ENCODE measurements at regions not wholly inside any gene's neighbourhood (a gene's known extent, or its start where the extent isn't known, plus 50 kb on each side); places are given as distances from the start of the nearest gene placed in this dataset.
A peak's percentile ranks its signal among the peaks of the same experiment; 100 is the strongest.
"Not testable (repeated sequence)": the region's sequence is repeated elsewhere in the genome, so short reads cannot be mapped to it uniquely, and the experiment has no call there.

GRCh38 chr5:34189246-34189645 lies 146.2 kb upstream of the C1QTNF3 start:
- not testable (repeated sequence) for DNase-seq

GRCh38 chr5:34189752-34190411 lies 146.9 kb upstream of the C1QTNF3 start:
- DNase-seq: not testable (repeated sequence)

- not testable (repeated sequence) for DNase-seq
These were observed 147.5 kb upstream of the C1QTNF3 start for GRCh38 chr5:34190466-34190865.

GRCh38 chr5:34191279-34191744 lies 148.3 kb upstream of the C1QTNF3 start:
- not testable (repeated sequence) for DNase-seq

- DNase-seq: not testable (repeated sequence)
These were observed 149.3 kb upstream of the C1QTNF3 start for GRCh38 chr5:34192064-34192922.

DNA sequence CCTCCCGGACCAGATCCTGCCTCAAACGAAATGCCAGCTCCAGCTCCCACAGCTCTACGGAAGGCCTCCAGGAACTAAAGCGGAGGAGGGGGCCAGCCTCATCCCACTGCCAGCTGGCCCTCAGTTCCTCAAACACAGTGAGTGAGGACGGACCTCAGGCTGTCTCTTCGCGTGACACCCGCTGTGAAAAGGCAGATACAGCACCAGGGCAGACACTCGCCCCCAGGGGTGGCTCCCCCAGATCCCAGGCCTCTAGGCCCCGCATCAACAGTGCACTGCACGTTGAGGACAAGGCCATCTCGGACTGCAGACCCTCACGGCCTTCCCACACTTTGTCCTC lies 149.9 kb upstream of the C1QTNF3 start:
- not testable (repeated sequence) for DNase-seq

- not testable (repeated sequence) for DNase-seq
These were observed 150.3 kb upstream of the C1QTNF3 start for GRCh38 chr5:34193297-34193696.

GRCh38 chr5:34193804-34194203 lies 150.8 kb upstream of the C1QTNF3 start:
- not testable (repeated sequence) for DNase-seq

DNA sequence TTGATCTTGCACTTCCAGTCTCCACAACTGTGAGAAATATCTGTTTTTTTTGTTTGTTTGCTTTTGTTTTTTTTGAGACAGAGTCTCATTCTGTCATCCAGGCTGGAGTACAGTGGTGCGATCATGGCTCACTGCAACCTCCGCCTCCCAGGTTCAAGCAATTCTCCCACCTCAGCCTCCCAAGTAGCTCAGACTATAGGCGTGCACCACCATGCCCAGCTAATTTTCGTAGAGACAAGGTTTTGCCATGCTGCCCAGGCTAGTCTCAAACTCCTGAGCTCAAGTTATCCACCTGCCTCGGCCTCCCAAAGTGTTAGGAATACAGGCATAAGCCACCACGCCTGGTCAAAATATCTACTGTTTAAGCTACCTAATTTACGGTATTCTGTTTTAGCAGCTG lies 153.1 kb upstream of the C1QTNF3 start:
- DNase-seq: not testable (repeated sequence)

DNA sequence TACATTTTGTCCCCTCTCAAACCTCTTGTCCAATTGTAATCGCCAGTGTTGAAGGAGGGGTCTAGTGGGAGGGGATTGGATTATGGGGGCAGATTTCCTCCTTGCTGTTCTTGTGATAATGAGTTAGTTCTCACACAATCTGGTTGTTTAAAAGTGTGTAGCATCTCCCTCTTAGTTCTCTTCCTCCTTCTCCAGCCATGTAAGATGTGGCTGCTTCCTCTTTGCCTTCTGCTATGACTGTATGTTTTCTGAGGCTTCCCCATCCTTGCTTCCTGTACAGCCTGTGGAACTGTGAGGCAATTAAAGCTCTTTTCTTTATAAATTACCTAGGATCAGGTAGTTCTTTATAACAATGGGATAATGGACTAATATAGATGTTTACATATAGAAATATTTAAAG lies 162.3 kb upstream of the C1QTNF3 start:
- not testable (repeated sequence) for DNase-seq

DNA sequence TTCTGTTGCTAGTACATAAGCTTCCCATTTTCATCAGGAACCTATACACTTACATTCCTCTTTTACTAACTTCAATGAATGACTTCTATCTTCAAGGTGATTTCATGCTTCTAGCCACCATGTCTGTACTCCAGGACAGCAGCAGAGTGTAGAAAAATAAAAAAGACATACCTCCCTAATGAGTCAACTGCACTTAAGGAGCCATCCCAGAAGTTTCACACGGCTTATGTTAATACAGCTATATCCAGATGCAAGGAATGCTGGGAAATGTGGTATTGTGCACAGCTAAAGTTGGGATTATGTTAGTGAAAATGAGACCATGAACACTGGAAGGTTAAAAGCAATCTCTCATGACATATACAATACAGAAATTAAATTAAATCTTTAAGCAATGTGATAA lies 174.4 kb upstream of the C1QTNF3 start:
- not testable (repeated sequence) for DNase-seq

DNA sequence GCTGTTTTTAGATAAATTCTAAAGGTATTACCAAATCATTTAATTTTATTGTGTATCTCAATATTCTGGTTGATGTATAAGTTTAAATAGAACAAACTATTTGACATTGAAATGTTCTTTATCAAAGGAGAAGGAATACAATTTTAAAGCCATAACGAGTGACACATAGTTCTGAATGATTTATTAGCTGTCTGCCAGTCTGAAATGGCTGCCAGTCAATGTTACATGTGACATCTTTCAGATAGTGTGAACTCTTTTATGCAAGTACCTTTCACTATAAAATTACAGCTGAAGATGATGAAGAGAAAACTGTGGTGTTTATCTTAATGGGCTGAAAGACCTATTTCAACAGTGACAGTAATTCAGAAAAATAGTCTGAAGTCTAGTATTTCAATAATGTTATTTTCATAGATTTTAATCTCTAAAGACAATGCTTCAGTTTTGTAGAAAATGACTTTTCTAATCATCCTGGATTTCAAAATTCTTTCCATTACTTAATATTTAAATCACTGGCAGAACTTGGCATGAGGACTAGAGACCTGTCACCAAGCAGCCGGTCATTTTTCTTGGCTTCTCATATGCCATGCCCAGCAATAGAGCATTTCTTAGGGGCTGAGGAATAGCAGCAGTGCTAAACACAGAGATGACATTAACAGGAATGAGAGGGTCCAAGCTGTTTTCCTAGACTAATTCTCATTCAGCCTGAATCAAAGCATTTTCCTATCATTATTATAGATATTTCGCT lies 178.5 kb upstream of the C1QTNF3 start:
- not testable (repeated sequence) for DNase-seq

DNA sequence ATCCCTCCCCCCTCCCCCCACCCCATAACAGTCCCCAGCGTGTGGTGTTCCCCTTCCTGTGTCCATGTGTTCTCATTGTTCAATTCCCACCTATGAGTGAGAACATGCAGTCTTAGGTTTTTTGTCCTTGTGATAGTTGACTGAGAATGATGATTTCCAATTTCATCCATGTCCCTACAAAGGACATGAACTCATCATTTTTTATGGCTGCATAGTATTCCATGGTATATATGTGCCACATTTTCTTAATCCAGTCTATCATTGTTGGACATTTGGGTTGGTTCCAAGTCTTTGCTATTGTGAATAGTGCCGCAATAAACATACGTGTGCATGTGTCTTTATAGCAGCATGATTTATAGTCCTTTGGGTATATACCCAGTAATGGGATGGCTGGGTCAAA lies 180.1 kb upstream of the C1QTNF3 start:
- not testable (repeated sequence) for DNase-seq

- DNase-seq: not testable (repeated sequence)
These were observed 187.4 kb upstream of the C1QTNF3 start for GRCh38 chr5:34230402-34230801.

GRCh38 chr5:34243802-34244201 lies 200.8 kb upstream of the C1QTNF3 start:
- DNase-seq: not testable (repeated sequence)

- DNase-seq: peak; percentile 89
These were observed 201.4 kb upstream of the C1QTNF3 start for GRCh38 chr5:34244281-34245031.

- not testable (repeated sequence) for DNase-seq
These were observed 202.0 kb upstream of the C1QTNF3 start for GRCh38 chr5:34245032-34245394.

GRCh38 chr5:34245813-34246212 lies 202.8 kb upstream of the C1QTNF3 start:
- DNase-seq: peak; percentile 1

DNA sequence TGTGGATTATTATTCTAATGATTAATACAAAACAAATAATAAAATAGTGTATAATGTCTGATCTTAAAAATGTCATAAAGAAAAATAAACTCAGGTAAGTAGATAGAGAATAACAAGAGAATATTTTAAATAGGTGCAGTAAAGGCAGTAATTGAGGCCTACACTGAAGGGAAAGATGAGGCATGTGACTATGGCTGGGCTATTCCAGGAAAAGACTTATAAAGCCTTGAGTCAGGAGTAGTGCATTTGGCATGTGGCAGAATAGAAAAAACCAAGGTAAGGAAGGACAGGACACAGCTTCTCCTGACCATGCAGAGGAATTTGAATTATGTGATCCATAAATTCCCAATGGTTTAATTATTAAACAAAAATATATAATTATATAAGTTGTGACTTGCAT lies 215.6 kb upstream of the C1QTNF3 start:
- not testable (repeated sequence) for DNase-seq

DNA sequence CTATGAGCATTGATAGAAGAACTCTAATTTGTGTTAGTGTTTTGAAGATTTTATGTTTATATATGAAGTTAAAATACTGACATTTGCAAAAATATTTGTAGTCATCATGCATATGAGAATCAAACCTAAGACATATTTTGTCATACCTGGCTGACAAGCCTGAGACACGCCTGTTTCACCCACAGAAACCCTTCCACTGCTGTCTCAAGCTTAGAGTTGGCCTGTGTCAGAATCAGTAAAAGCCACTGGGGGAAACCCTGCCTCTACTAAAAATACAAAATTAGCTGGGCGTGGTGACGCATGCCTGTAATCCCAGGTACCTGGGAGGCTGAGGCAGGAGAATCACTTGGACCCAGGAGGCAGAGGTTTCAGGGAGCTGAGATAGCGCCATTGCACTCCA lies 218.0 kb upstream of the C1QTNF3 start:
- not testable (repeated sequence) for DNase-seq

DNA sequence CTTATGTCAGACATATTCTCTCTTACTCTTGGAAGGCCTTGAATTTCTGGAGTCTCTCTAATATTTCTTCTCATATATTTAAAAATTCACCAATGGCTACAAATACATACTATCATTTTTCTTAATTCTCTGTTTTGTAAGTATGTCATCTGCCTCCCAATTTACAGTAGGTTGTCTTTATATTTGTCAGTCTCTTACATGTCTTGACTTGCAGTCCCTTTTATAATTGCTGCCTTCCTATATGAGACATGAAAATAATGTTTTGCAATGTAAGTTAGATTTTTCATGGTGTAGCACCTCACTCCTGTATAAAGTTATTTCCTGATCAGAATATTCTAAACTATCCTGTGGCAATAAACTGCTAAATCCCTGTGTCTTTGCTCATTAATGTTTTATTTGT lies 223.1 kb upstream of the C1QTNF3 start:
- DNase-seq: not testable (repeated sequence)

GRCh38 chr5:34296759-34297158 lies 253.7 kb upstream of the C1QTNF3 start:
- DNase-seq: not testable (repeated sequence)

DNA sequence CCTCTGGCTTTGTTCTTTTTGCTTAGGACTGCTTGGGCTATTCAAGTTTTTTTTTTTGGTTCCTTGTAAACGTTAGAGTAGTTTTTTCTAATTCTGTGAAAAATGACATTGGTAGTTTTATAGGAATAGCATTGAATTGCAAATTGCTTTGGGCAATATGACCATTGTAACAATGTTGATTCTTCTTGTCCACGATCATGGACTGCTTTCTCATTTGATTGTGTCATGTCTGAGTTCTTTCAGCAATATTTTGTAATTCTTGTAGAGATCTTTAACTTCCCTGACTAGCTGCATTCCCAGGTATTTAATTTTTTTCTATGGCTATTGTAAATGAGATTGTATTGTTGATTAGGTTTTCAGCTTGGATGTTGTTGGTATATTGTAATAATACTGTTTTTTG lies 286.2 kb upstream of the C1QTNF3 start:
- DNase-seq: not testable (repeated sequence)

All from activated CD4-positive, alpha-beta T cell treated with anti-CD3 and anti-CD28 coated beads, Interleukin-10, Interleukin-2, amounts not matched to agents 100 ng/mL and 50 ng/mL, durations not matched to agents 16 hours and 8 hours (primary cell).